ENCODE measurements at regions not wholly inside any gene's neighbourhood (a gene's known extent, or its start where the extent isn't known, plus 50 kb on each side); places are given as distances from the start of the nearest gene placed in this dataset.

- TF ChIP-seq CTCF (IDR thresholded peaks at IDR 0.05), result no peak
- no peak for TF ChIP-seq POLR2A (IDR thresholded peaks at IDR 0.05)
Observed at GRCh38 chr5:38745836-38746732, 99.7 kb upstream of the OSMR start.
